ENCODE measurements at regions not wholly inside any gene's neighbourhood (a gene's known extent, or its start where the extent isn't known, plus 50 kb on each side); places are given as distances from the start of the nearest gene placed in this dataset.

DNA sequence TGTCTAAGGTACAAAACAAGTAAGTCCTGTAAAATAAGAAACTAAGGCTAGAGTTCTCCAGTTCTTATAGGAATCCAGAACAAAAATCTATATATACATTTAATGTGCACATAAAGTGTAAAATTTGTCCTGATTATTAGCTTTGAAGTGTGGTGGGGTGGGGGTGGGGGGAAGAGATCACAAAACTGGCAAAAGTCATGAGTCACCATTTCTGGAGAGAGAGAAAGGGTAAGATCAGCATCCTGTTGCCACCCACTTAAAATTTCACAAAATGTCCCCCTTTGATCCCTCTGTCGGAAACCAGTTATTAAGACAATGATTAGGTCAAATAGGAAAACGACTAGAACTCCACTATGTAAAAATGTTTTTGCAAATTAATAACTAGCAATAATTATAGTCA lies 482.0 kb upstream of the POU3F2 start:
- no peak for DNase-seq
- H3K36me3 ChIP-seq = no peaks in the 10 kb centered on the region
- H3K4me3 ChIP-seq = no peak overlapping the region
- no peak for TF ChIP-seq POLR2A (IDR thresholded peaks at IDR 0.05)
- TF ChIP-seq, protein P1, sequence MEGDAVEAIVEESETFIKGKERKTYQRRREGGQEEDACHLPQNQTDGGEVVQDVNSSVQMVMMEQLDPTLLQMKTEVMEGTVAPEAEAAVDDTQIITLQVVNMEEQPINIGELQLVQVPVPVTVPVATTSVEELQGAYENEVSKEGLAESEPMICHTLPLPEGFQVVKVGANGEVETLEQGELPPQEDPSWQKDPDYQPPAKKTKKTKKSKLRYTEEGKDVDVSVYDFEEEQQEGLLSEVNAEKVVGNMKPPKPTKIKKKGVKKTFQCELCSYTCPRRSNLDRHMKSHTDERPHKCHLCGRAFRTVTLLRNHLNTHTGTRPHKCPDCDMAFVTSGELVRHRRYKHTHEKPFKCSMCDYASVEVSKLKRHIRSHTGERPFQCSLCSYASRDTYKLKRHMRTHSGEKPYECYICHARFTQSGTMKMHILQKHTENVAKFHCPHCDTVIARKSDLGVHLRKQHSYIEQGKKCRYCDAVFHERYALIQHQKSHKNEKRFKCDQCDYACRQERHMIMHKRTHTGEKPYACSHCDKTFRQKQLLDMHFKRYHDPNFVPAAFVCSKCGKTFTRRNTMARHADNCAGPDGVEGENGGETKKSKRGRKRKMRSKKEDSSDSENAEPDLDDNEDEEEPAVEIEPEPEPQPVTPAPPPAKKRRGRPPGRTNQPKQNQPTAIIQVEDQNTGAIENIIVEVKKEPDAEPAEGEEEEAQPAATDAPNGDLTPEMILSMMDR (IDR thresholded peaks at IDR 0.05) = no peak
- no peak overlapping the region for H3K27ac ChIP-seq
- H3K4me1 ChIP-seq = no peaks in the 10 kb centered on the region
- H3K27me3 ChIP-seq = no peaks in the 10 kb centered on the region
- H3K9me3 ChIP-seq = no peaks in the 10 kb centered on the region

DNA sequence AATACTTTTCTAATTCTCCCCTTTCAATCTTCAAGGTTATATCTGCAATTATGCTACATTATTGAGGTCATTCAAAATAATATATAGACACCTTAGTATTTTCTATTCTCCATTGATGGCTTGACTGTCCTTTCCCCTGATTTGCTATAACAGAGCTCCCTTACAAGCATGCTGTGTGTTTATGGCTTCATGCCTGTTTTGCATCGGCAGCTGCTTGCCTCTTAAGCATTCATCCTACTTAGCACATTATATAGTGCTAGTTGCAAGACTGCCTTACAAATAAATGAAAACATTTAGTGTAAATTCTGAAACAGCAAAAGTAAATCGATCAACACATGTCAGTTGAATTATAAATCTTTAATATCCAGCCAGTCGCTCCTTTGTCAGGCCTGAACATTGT lies 476.2 kb upstream of the POU3F2 start:
- DNase-seq = no peak
- TF ChIP-seq, protein P1 (IDR thresholded peaks at IDR 0.05) = no peak
- no peak for TF ChIP-seq POLR2A (IDR thresholded peaks at IDR 0.05)

DNA sequence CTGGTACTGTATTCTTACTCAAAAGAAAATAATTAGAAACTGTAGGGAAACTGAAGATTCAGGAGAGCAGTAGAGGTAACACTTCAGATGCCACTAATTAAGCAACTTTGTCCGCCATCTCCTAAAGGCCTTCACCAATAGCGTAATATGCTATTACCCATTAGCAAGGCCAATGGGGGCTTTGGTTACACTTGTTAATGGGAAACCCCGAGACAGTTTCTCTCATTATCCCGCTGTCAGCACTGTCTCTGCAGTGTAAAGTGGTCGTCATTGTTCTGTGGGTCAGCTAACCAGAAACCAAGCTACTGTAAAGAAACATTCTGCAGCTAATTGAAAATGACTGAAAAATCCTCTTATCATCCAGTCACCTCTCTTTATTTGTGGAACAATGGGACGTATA lies 468.0 kb upstream of the POU3F2 start:
- H3K27me3 ChIP-seq = no peaks in the 10 kb centered on the region
- no peak overlapping the region for H3K4me3 ChIP-seq
- no peak overlapping the region for H3K27ac ChIP-seq
- no peaks in the 10 kb centered on the region for H3K4me1 ChIP-seq
- TF ChIP-seq POLR2A (IDR thresholded peaks at IDR 0.05) = no peak
- TF ChIP-seq, protein P1 (IDR thresholded peaks at IDR 0.05) = no peak
- DNase-seq = no peak
- no peaks in the 10 kb centered on the region for H3K9me3 ChIP-seq
- H3K36me3 ChIP-seq = no peaks in the 10 kb centered on the region

More for the DNA sequence above, 476.2 kb upstream of the POU3F2 start:
- Histone ChIP-seq H3K27me3 (no peaks in the 10 kb centered on the region), H3K9me3 (no peaks in the 10 kb centered on the region), H3K36me3 (no peaks in the 10 kb centered on the region), H3K4me1 (no peaks in the 10 kb centered on the region), H3K4me3 (no peak overlapping the region), H3K27ac (no peak overlapping the region)

- no peaks in the 10 kb centered on the region for H3K9me3 ChIP-seq
- no peaks in the 10 kb centered on the region for H3K4me1 ChIP-seq
- no peaks in the 10 kb centered on the region for H3K36me3 ChIP-seq
- no peak overlapping the region for H3K27ac ChIP-seq
- DNase-seq = no peak
- no peak overlapping the region for H3K4me3 ChIP-seq
- no peaks in the 10 kb centered on the region for H3K27me3 ChIP-seq
- TF ChIP-seq, protein P1 (IDR thresholded peaks at IDR 0.05) = no peak
- TF ChIP-seq POLR2A (IDR thresholded peaks at IDR 0.05) = no peak
These were observed 453.8 kb upstream of the POU3F2 start for GRCh38 chr6:98380589-98380988.

DNA sequence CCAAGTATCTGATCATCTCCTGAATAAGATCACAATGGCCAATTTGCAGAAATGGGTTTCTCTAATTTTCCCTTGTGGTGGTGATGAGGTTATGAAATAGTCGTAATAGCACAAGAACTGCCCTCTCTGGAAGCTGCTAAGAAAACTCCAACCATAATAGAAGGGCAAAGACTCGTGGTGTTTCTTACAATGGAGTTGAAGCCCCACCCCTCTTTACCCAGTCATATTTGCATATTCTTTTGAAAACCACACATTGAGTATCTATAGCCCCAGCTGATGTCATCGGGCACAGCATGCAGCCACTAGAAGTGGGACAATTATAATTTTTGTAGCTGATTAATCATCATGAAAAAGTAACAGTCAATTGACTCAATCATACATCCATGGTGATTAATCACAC lies 452.1 kb upstream of the POU3F2 start:
- H3K4me3 ChIP-seq = no peak overlapping the region
- no peaks in the 10 kb centered on the region for H3K9me3 ChIP-seq
- no peaks in the 10 kb centered on the region for H3K4me1 ChIP-seq
- DNase-seq = no peak
- H3K36me3 ChIP-seq = no peaks in the 10 kb centered on the region
- TF ChIP-seq, protein P1 (IDR thresholded peaks at IDR 0.05) = no peak
- TF ChIP-seq POLR2A (IDR thresholded peaks at IDR 0.05) = no peak
- no peaks in the 10 kb centered on the region for H3K27me3 ChIP-seq
- H3K27ac ChIP-seq = no peak overlapping the region

- no peaks in the 10 kb centered on the region for H3K4me1 ChIP-seq
- H3K9me3 ChIP-seq = no peaks in the 10 kb centered on the region
- no peak overlapping the region for H3K4me3 ChIP-seq
- no peaks in the 10 kb centered on the region for H3K36me3 ChIP-seq
- TF ChIP-seq, protein P1 (IDR thresholded peaks at IDR 0.05) = no peak
- no peak for TF ChIP-seq POLR2A (IDR thresholded peaks at IDR 0.05)
- no peak for DNase-seq
- H3K27ac ChIP-seq = no peak overlapping the region
- H3K27me3 ChIP-seq = no peaks in the 10 kb centered on the region
These were observed 450.0 kb upstream of the POU3F2 start for GRCh38 chr6:98384334-98384733.
